ENCODE measurements at regions not wholly inside any gene's neighbourhood (a gene's known extent, or its start where the extent isn't known, plus 50 kb on each side); places are given as distances from the start of the nearest gene placed in this dataset.

DNA sequence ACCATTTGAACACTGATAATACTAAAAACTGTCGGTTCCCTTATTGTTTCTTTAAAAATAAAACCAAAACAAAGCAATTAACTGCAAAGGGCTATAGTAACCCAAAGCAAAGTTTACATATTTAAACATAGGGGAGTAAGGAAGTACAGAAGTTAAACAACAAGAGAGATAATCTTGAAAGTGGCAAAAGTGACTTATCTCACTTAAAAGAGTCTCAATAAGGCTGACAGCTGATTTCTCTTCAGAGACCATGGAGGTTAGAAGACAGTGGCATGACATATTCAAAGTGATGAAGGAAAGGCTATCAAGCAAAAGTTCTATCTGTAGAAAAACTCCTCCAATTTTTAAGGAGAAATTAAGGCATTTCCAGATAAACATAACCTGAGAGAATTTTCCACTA, 233.5 kb upstream of the HDAC9 start:
- no peaks in the 10 kb centered on the region for H3K27me3 ChIP-seq (ENCODE audit: control insufficient read depth, insufficient read depth, low read length, poor library complexity, severe bottlenecking)
- H3K4me1 Mint-ChIP-seq: no peaks in the 10 kb centered on the region
- H3K27ac Mint-ChIP-seq: no peak overlapping the region
- WGBS, 2 experiments (ENCODE audit: insufficient coverage in 1 of 2, insufficient read length in 1 of 2): 70% methylated on average over 1 of the region's 1 CpG; no CpG with 5 or more reads in 1 of the 2 experiments
- no peaks in the 10 kb centered on the region for H3K36me3 Mint-ChIP-seq (ENCODE audit: low read depth)
- H3K9me3 Mint-ChIP-seq: peaks cover 11% of the 10 kb centered on the region
- no peak for TF ChIP-seq CTCF (conservative IDR thresholded peaks at IDR 0.05)
- H3K27ac ChIP-seq (ENCODE audit: low read depth, low read length): no peak overlapping the region
- peaks cover 13% of the 10 kb centered on the region for H3K9me3 ChIP-seq (ENCODE audit: control insufficient read depth, low read length)
- DNase-seq: no peak
- H3K27me3 Mint-ChIP-seq (ENCODE audit: insufficient read depth): no peaks in the 10 kb centered on the region
- no peak overlapping the region for H3K4me3 ChIP-seq (ENCODE audit: low read length)
- H3K9ac ChIP-seq (ENCODE audit: extremely low read depth, low read length, poor library complexity, severe bottlenecking): no peak overlapping the region
- H3K36me3 ChIP-seq (ENCODE audit: control insufficient read depth, insufficient read depth, low read length): no peaks in the 10 kb centered on the region
- no peaks in the 10 kb centered on the region for H3K4me1 ChIP-seq (ENCODE audit: control insufficient read depth, insufficient read depth, low read length)
- H3K4me3 Mint-ChIP-seq: no peak overlapping the region

DNA sequence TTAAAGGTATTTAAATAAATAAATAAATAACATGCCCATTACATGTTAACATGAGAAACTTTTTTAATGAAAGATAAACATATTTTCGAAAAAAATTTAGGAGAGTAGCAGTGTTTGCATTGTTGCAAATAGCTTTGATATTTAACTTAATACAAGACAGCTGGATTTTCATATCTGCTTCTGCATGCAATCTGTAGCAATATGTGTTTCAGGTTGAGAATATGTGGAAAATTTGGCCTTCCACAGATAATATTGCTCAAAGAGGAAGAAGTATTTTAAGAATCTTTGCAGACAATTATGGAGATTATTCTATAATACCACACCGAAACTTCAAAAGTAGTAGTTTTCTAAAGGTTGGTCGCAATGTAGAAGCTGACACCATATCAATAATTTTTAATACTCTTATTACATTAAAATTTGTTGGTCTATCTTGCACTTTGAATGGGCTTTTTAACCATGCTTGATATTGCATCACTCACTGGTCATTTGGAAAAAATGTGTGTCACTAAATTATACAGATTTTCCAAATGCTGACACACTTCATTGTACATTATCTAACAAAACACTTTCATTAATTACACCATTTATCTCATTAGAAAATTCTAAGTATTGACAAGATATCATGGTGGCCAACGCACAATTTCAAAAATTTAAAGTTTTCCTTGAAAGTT, 229.8 kb upstream of the HDAC9 start:
- WGBS, 2 experiments (ENCODE audit: insufficient coverage in 1 of 2, insufficient read length in 1 of 2): 88 to 100% methylated on average over 1 to 4 of the region's 4 CpGs
- H3K4me3 Mint-ChIP-seq: no peak overlapping the region
- Histone ChIP-seq H3K36me3 (ENCODE audit: control insufficient read depth, insufficient read depth, low read length) (no peaks in the 10 kb centered on the region), H3K27me3 (ENCODE audit: control insufficient read depth, insufficient read depth, low read length, poor library complexity, severe bottlenecking) (no peaks in the 10 kb centered on the region), H3K4me1 (ENCODE audit: control insufficient read depth, insufficient read depth, low read length) (no peaks in the 10 kb centered on the region), H3K4me3 (ENCODE audit: low read length) (no peak overlapping the region), H3K27ac (ENCODE audit: low read depth, low read length) (no peak overlapping the region), H3K9me3 (ENCODE audit: control insufficient read depth, low read length) (peaks cover 13% of the 10 kb centered on the region), H3K9ac (ENCODE audit: extremely low read depth, low read length, poor library complexity, severe bottlenecking) (no peak overlapping the region)
- no peak for TF ChIP-seq CTCF (conservative IDR thresholded peaks at IDR 0.05)
- no peaks in the 10 kb centered on the region for H3K27me3 Mint-ChIP-seq (ENCODE audit: insufficient read depth)
- no peak overlapping the region for H3K27ac Mint-ChIP-seq
- H3K36me3 Mint-ChIP-seq (ENCODE audit: low read depth): no peaks in the 10 kb centered on the region
- H3K4me1 Mint-ChIP-seq: no peaks in the 10 kb centered on the region
- DNase-seq: no peak
- peaks cover 8% of the 10 kb centered on the region for H3K9me3 Mint-ChIP-seq

- H3K36me3 ChIP-seq (ENCODE audit: control insufficient read depth, insufficient read depth, low read length): no peaks in the 10 kb centered on the region
- no peaks in the 10 kb centered on the region for H3K27me3 ChIP-seq (ENCODE audit: control insufficient read depth, insufficient read depth, low read length, poor library complexity, severe bottlenecking)
- H3K4me3 ChIP-seq (ENCODE audit: low read length): no peak overlapping the region
- H3K36me3 Mint-ChIP-seq (ENCODE audit: low read depth): no peaks in the 10 kb centered on the region
- H3K9ac ChIP-seq (ENCODE audit: extremely low read depth, low read length, poor library complexity, severe bottlenecking): no peak overlapping the region
- TF ChIP-seq CTCF (conservative IDR thresholded peaks at IDR 0.05): no peak
- H3K27me3 Mint-ChIP-seq (ENCODE audit: insufficient read depth): no peaks in the 10 kb centered on the region
- DNase-seq: no peak
- H3K4me1 ChIP-seq (ENCODE audit: control insufficient read depth, insufficient read depth, low read length): no peaks in the 10 kb centered on the region
- no peaks in the 10 kb centered on the region for H3K4me1 Mint-ChIP-seq
- H3K27ac Mint-ChIP-seq: no peak overlapping the region
- no peak overlapping the region for H3K4me3 Mint-ChIP-seq
- H3K27ac ChIP-seq (ENCODE audit: low read depth, low read length): no peak overlapping the region
- no peaks in the 10 kb centered on the region for H3K9me3 Mint-ChIP-seq
- no peaks in the 10 kb centered on the region for H3K9me3 ChIP-seq (ENCODE audit: control insufficient read depth, low read length)
Measured at GRCh38 chr7:18268571-18268970, 227.0 kb upstream of the HDAC9 start.

All from endodermal cell (in vitro differentiated cells).